GM21390 (cell line): ENCODE measurements at regions not wholly inside any gene's neighbourhood (a gene's known extent, or its start where the extent isn't known, plus 50 kb on each side); places are given as distances from the start of the nearest gene placed in this dataset.
"Not testable (repeated sequence)": the region's sequence is repeated elsewhere in the genome, so short reads cannot be mapped to it uniquely, and the experiment has no call there.

Experiments used
- ATAC-seq: cut with Tn5 transposase; IDR thresholded peaks from one replicate; pipeline ENCODE4 v1.9.1; 2021; ENCODE audit not compliant: unreplicated experiment

DNA sequence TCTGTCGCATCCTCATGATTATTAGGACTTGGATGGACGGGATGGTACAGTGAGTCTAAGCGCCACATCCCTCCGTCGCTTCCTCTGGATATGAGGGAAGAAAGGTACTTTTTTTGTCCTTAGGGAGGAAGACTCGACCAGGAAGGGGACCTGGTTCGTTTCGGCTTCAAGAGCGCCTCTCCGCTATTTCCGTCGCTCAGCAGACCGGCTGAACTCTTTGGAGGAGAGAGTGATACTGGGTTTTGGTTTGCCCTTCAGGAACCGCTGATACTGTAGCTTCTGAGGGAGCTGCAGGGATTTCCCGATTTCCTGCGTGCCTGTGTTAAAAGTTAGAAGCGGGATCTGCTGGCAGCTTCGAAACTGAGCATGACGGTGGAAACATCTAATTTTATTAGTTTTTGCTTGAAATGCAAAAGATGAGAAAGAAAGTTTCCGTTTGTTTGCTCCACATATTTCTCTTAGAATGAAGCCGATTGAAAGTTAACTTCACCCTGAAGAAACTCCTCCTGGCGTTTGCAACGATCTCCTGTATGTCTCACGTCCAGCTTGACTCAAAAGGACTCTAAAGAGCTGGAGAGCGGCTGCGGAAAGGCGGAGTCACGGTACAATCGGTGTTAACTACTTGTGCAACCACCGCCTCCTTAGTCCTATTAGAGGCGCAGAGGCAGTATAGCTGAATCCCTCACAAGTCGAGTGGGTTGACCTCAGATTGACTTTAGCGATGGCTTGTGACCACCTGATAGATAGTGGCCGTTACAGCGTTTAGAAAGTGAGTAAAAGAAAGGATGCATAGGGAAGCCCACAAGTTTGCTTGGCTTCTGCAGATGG, 129.4 kb downstream of the TRIM27 start:
- no peak for ATAC-seq

DNA sequence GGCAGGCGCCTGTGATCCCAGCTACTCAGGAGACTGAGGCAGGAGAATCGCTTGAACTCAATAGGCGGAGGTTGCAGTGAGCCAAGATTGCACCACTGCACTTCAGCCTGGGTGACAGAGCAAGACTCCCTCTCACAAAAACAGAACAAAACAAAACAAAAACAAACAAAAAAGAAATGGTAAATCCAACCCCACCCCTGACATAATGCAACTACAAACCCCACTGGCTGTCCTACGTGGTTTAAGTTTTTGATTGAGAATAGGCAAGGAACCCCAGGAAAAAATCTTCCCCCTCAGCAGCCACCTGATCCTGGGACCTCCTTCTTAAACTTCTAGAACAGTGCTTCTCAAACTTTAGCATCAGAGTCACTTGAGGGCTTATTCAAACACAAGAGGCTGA, 123.1 kb downstream of the TRIM27 start:
- ATAC-seq: not testable (repeated sequence)

DNA sequence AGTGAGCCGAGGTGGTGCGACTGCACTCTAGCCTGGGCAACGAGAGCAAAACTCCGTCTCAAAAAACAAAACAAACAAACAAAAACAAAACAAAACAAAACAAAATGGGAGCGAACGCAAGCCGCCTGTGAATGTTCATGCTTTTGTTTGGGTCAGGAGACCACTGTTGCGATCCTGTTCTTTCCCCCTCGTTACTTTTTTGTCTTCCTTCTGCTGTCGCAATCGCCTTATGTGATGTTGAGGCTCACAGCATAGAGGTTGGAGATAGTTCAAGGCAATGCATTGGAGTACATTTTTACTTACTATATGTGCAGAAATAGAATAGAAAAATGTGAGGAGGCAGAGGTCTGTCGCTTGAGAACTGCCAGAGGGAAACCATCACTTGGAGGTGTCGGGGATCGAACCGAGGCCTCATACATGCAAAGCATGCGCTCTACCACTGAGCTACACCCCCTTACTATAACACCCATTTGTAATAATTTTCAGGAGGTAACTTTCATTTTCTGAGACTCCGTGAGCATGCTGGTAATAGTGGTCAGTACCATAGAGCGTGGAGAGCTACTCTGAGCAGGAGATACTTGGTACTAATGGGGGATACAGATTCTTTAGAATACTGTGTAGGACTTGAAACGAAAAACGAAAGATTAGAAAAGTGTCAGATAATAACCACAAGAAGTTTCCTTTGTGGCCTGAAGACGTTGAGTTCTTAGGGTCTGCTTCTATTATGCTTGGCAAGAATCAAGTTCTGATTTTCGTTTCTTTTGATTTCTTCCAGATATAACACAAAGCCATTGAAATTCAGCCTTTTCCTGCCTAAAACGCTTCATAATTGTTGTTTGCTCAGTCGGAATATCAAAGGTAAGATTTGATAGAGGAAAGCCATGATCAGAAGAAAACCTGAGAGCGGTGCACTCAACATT, 121.1 kb downstream of the TRIM27 start:
- no peak for ATAC-seq

DNA sequence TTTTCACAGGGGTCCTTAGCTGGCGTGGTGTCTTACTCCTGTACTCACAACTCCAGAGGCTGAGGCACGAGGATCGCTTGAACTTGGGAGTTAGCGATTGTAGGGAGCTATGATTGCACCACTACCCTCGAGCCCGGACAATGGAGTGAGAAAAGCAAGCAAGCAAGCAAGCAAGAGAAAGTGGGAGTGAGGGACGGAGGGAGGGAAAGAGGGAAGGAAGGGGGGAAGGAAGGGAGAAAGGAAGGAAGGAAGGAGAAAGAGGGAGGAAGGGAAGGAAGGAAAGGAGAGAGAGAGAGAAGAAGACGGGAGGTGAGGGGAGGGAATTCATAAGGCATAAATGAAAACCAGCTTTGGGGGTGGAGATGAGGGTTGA, 120.5 kb downstream of the TRIM27 start:
- ATAC-seq: no peak

DNA sequence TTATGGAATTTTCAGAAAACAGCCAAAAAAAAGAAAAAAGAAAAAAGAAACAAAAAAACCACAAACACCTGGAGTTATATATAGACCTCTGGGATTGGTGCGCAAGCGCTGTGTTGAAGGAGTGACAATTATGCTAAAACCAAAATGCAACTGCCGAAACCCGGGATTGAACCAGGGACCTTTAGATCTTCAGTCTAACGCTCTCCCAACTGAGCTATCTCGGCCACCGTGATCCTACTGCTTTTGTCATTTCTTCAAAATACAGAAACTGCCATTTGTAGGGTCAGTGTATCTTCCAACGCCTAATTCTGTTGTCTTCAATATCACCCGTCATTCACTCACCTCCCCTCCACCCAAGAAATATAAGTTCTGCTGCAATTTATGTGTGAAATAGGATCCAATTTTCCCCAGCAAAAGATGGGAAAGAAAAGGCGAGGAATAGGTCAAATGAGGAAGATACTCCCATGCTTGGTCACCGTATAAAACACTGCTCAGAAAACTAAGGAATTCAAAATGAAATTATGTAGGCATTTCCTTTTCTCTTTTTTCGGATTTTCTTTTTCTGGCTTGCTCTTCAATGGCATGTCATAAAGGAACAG, 116.0 kb downstream of the TRIM27 start:
- ATAC-seq: no peak

DNA sequence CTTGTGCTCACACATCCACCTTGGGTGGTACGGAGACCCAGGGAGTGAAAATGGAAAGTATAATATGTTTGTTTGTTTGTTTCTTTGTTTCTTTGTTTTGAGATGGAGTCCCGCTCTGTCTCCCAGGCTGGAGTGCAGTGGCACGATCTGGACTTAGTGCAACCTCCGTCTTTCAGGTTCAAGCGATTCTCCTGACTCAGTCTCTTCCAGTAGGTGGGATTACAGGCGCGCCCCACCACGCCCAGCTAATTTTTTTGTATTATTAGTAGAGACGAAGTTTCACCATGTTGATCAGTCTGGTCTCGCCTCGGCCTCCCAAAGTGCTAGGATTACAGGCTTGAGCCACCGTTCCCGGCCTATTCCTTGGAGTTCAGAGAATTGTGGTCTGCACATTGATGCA, 115.4 kb downstream of the TRIM27 start:
- ATAC-seq: no peak

DNA sequence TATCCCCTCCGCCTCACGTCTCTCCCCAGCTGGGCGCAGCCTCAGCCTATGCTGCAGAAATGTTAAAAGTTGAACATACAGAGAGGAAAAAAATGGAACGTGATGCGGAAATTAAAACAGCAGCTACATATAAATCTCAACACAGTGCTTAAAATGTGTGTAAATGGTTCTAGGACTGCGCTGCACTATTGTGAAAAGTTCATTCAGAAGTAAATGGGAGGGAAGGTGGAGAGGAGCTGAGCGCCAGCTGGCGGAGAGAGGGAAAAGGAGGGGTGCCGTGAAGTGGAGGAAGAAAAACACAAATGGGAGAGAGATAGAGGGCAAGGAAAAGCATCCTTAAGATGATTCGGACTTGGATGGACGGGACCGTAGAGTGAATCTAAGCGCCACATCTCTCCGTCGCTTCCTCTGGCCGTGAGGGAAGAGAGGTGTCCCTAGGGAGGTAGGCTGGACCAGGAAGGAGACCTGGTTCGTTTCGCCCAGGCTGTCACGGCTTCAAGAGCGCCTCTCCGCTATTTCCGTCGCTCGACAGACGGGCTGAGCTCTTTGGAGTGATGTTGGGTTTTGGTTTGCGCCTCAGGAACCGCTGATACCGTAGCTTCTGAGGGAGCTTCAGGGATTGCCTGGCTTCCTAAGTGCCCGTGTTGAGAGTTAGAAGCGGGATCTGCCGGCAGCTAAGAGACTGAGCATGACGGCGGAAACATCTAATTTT, 113.7 kb downstream of the TRIM27 start:
- ATAC-seq: no peak

DNA sequence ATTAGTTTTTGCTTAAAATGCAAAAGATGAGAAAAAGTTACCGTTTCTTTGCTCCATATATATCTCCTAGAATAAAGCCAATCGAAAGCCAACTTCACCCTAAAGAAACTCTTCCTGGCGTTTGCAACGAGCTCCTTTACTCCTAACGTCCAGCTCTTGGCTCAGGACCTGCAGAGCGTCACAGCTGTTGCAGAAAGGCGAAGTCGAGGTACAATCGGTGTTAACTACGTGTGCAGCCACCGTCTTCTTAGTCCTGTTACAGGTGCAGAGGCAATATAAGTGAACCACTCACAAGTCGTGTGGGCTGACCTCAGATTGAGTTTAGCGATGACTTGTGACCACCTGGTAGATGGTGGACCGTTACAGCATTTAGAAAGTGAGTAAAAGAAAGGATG, 113.1 kb downstream of the TRIM27 start:
- ATAC-seq: no peak

DNA sequence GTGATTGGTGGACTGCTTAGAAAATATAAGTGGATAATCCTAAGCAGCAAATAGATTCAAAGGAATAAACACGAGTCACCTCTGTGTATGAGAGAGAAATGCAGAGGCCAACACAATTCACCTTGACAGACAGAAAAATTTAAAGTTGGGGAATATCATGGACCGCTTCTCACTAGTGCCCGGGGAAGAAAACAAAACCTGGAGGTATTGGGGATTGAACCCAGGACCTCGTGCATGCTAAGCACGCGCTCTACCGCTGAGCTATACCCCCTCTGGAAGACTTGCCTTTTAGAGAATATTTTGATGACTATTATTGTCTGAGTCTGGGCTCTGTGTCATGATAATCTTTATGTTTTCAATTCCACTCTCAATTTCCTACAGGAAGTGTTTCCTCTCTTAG, 111.9 kb downstream of the TRIM27 start:
- no peak for ATAC-seq

DNA sequence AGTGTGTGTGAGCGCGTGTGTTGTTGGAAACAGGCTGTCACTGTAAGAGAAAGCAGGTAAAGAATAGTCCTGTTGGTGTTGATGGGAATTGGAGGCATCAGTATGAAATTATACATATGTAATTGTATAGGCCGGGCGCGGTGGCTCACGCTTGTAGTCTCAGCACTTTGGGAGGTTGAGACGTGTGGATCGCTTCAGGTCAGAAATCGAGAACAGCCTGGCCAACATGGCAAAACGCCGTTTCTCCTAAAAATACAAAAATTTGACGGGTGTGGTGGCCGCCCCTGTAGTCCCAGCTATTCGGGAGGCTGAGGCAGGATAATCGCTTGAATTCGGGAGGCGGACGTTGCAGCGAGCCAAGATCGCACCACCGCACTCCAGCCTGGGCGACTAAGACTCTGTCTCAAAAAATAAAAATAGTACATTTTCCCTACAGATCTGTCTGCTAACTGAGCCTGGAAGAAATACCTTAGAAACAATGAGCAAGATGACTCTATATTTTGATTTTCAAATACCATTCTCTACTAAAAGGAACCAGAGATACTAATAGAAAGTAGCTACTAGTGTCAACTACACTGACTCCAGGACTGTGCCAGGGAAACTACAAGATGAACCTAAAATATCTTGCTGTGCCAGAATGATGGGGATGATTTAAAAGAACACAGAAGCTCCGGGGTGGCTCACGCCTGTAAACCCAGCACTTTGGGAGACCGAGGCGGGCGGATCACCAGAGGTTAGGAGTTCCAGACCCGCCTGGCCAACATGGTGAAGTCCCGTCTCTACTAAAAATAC, 110.8 kb downstream of the TRIM27 start:
- ATAC-seq: no peak

DNA sequence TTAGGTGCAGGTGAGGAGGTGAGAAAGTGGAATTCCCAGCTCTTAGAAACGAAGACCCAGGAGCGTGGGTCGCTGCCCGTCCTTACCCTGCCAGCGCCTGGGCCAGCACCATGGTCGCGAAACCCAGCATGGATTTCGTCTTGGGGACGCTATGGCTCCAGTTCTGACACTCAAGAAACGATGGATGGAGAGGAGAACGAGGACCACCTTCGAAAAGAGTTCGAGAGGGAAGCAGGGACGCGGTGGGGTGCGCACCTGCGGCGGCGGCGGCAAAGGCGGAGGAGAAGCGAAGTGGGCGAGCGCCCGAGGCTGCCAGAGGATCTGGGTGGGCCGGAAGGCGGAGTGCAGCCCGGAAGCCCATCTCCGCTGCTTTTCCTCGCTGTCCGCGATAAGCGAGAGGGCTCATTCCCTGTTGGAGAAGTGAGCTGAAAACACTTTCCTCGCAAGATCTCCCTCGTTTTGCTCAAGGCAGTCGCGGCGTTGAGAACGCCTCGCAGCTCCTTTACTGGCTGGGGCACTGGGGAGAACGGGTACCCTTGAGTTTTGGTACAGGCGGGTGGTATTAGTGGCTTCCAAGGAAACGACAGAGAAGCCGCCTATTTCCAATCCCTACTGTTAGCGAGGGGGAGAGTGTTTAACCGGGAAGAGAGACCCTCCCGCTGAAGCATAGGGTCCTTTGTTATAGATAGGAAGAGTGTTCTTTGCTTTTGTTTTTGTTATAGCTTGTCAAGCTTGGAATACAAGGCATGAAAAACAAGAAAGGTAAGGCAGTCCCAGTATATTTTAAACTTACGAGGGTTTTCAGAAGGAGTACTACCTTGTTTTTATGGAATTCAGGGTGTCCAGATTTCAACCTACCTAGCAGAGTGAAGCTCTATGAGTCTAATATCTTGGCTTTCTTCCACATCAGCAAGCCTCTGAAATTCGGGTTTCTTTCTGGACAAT, 109.5 kb downstream of the TRIM27 start:
- ATAC-seq: no peak

DNA sequence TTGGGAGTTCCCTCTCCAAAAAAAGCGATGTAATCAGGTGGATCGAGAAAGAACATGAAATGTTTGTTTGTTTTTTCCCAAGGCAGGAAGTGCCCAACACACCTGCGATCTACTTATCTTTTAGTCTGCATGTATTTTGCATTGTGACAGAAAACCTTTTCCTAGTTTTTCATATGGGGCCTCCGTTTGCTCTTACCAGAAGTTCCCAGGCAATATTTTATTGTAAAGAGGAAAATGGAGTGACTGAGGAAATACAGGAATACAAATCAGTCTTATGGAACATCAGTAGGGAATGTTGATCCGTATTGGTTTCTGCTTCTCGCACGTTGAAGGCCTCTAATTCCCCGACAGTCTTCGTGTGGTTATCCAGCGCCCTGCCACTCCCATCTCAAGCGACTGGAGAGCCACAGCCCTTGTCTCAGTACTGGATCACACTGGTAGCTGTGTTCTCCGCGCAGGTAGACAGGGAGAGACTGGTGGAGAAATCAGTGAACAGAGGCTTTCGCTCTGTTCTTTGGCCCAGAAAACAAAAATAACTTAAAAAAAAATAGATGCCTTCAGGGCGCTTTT, 107.4 kb downstream of the TRIM27 start:
- ATAC-seq: no peak

DNA sequence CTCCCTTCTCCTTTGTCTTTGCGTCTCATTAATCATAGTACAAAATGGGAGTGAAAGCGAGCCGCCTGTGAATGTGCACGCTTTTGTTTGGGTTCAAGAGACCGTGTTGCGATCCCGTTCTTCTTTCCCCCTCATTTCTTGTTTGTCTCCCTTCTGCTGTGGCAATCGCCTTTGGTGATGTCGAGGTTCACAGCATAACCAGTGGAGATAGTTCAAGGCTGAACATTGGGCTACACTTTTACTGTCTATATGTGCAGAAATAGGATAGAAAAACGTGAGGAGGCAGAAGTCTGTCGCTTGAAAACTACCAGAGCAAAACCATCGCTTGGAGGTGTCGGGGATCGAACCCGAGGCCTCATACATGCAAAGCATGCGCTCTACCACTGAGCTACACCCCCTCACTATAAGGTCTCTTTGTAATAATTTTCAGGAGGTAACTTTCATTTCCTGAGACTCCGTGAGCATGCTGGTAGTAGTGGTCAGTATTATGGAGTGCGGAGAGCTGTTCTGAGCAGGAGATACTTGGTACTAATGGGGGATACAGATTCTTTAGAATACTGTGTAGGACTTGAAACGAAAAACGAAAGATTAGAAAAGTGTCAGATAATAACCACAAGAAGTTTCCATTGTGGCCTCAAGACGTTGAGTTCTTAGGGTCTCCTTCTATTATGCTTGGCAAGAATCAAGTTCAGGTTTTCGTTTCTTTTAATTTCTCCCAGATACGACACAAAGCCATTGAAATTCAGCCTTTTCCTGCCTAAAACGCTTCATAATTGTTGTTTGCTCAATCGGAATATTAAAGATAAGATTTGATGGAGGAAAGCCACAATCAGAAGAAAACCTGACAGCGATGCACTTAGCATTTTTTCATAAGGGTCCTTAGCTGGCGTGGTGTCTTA, 106.6 kb downstream of the TRIM27 start:
- ATAC-seq: no peak

DNA sequence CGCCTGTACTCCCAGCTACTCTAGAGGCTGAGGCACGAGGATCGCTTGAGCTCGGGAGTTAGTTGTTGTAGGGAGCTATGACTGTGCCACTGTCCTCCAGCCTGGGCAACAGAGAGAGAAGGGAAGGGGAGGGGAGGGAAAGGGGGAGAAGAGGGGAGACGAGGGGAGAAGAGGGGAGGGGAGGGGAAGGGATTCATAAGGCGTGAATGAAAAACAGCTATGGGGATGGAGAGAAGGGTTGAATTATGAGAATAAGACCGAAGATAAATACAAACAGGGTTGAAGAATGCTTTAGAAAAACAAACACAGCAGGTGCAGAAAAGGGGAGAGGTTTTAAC, 106.0 kb downstream of the TRIM27 start:
- no peak for ATAC-seq

DNA sequence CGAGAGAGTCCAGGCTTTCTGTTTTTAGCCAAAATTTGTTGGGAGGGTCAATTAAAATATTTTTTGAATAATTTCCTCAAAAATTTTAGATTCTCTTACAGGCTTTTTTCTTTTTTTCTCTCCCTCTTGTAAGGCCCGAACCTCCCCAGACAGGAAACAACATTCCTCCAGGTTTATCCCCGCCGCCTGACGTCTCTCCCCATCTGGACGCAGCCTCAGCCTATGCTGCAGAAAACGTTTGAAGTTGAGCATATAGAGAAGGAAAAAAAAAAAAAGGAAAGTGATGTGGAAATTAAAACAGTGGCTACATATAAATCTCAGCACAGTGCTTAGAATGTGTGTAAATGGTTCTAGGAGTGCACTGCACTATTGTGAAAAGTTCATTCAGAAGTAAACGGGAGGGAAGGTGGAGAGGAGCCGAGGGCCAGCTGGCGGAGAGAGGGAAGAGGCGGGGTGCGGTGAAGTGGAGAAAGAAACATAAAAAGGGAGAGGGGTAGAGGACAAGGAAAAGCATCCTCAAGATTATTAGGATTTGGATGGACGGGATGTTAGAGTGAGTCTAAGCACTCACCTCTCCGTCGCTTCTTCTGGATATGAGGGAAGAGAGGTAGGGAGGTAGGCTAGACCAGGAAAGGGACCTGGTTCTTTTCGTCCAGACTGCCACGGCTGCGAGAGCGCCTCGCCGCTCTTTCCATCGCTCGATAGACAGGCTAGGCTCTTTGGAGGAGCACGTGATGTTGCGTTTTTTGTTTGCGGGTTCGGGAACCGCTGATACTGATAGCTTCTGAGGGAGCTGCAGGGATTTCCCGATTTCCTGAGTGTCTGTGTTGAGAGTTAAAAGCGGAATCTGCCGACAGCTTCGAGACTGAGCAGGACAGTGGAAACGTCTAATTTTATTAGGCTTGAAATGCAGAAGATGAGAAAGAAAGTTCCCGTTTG, 98.7 kb downstream of the TRIM27 start:
- ATAC-seq: no peak

DNA sequence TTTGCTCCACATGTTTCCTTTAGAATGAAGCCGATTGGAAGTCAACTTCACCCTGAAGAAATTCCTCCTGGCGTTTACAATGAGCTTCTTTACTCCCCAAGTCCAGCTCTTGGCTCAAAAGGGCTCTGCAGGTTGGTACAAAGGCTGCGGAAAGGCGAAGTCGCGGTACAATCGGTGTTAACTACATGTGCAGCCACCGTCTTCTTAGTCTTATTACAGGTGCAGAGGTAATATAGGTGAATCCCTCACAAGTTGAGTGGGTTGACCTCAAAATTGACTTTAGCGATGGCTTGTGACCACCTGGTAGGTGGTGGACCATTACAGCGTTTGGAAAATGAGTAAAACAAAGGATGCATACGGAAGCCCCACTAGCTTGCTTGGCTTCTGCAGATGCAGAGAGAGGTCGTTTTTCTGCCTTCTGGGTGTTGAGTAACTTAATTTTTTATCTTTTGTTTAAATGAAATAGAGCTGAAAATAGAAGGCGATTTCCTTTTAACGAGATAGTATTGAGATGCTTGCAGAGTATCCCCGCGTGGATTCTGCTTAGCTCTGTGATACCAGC, 98.0 kb downstream of the TRIM27 start:
- ATAC-seq: no peak

DNA sequence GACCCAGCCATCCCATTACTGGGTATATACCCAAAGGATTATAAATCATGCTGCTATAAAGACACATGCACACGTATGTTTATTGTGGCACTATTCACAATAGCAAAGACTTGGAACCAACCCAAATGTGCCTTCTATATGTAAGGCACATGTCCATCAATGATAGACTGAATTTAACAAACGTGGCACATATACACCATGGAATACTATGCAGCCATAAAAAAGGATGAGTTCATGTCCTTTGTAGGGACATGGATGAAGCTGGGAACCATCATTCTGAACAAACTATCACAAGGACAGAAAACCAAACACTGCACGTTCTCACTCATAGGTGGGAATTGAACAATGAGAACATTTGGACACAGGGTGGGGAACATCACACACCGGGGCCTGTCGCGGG, 92.1 kb downstream of the TRIM27 start:
- not testable (repeated sequence) for ATAC-seq
